H9 (cell line): ENCODE measurements at regions not wholly inside any gene's neighbourhood (a gene's known extent, or its start where the extent isn't known, plus 50 kb on each side); places are given as distances from the start of the nearest gene placed in this dataset.

Source experiments
- DNase-seq: peaks from one replicate; pipeline ENCODE4 v3.0.0-alpha.2; 2017
- H2AFZ ChIP-seq: one replicate; pipeline ENCODE4 v1.6.1; 2013; ENCODE audit warnings: mild to moderate bottlenecking, low read length, control low read depth, moderate library complexity
- H2AK5ac ChIP-seq: 2 replicates; pipeline ENCODE4 v1.6.1; 2013; ENCODE audit warnings: low read length, control low read depth, mixed read lengths; ENCODE audit not compliant: insufficient read length
- H2BK120ac ChIP-seq: one replicate; pipeline ENCODE4 v1.6.1; 2013; ENCODE audit warnings: low read depth, mild to moderate bottlenecking, low read length, control low read depth, inconsistent platforms; ENCODE audit not compliant: poor library complexity, severe bottlenecking
- H2BK12ac ChIP-seq: 2 replicates; pipeline ENCODE4 v1.6.1; 2013; ENCODE audit warnings: low read length, control low read depth, mixed read lengths, low read depth; ENCODE audit not compliant: insufficient read length
- H2BK15ac ChIP-seq: 2 replicates; pipeline ENCODE4 v1.6.1; 2013; ENCODE audit warnings: low read depth, low read length, control low read depth
- H2BK20ac ChIP-seq: one replicate; pipeline ENCODE4 v1.6.1; 2013; ENCODE audit warnings: low read depth, mild to moderate bottlenecking, low read length, control low read depth, inconsistent platforms; ENCODE audit not compliant: poor library complexity, severe bottlenecking
- H2BK5ac ChIP-seq: 2 replicates; pipeline ENCODE4 v1.6.1; 2013; ENCODE audit warnings: low read length, control low read depth, mixed read lengths; ENCODE audit not compliant: insufficient read length
- H3K14ac ChIP-seq: 2 replicates; pipeline ENCODE4 v1.6.1; 2013; ENCODE audit warnings: low read length, control low read depth; ENCODE audit not compliant: insufficient read depth
- H3K18ac ChIP-seq: 2 replicates; pipeline ENCODE4 v1.6.1; 2013; ENCODE audit warnings: low read depth, mild to moderate bottlenecking, mixed read lengths, low read length, control low read depth; ENCODE audit not compliant: insufficient read length
- H3K23ac ChIP-seq: 2 replicates; pipeline ENCODE4 v1.6.1; 2013; ENCODE audit warnings: low read length, control low read depth, mixed read lengths, low read depth; ENCODE audit not compliant: insufficient read length
- H3K23me2 ChIP-seq: 2 replicates; pipeline ENCODE4 v1.6.1; 2013; ENCODE audit warnings: low read depth, mild to moderate bottlenecking, mixed read lengths, low read length, control low read depth; ENCODE audit not compliant: insufficient read length, poor library complexity, severe bottlenecking
- H3K27ac ChIP-seq: 2 replicates; pipeline ENCODE4 v1.5.1; 2013; ENCODE audit warnings: low read length, control low read depth, mixed read lengths, low read depth; ENCODE audit not compliant: insufficient read length
- H3K27me3 ChIP-seq: 2 replicates; pipeline ENCODE4 v1.6.1; 2013; ENCODE audit warnings: low read length, control low read depth, inconsistent platforms; ENCODE audit not compliant: insufficient read depth
- H3K4ac ChIP-seq: 2 replicates; pipeline ENCODE4 v1.6.1; 2013; ENCODE audit warnings: low read depth, mild to moderate bottlenecking, control low read depth, inconsistent platforms, low read length, moderate library complexity
- H3K4me1 ChIP-seq: 2 replicates; pipeline ENCODE4 v1.6.1; 2013; ENCODE audit warnings: low read length, control low read depth, inconsistent platforms; ENCODE audit not compliant: insufficient read depth
- H3K4me2 ChIP-seq: 2 replicates; pipeline ENCODE4 v1.6.1; 2013; ENCODE audit warnings: low read length, control low read depth, mixed read lengths; ENCODE audit not compliant: insufficient read length, insufficient read depth
- H3K56ac ChIP-seq: 2 replicates; pipeline ENCODE4 v1.6.1; 2013; ENCODE audit warnings: low read depth, mild to moderate bottlenecking, mixed read lengths, low read length, control low read depth; ENCODE audit not compliant: insufficient read length
- H3K79me1 ChIP-seq: 2 replicates; pipeline ENCODE4 v1.6.1; 2013; ENCODE audit warnings: low read depth, mild to moderate bottlenecking, moderate library complexity, low read length, control low read depth, inconsistent platforms; ENCODE audit not compliant: insufficient read depth, poor library complexity, severe bottlenecking
- H3K79me2 ChIP-seq: 2 replicates; pipeline ENCODE4 v1.6.1; 2013; ENCODE audit warnings: low read length, control low read depth, inconsistent platforms; ENCODE audit not compliant: insufficient read depth
- H3K9ac ChIP-seq: 2 replicates; pipeline ENCODE4 v1.6.1; 2013; ENCODE audit warnings: low read length, control low read depth, mixed read lengths; ENCODE audit not compliant: insufficient read length; ENCODE audit errors: extremely low read depth
- H3K9me3 ChIP-seq: one replicate; pipeline ENCODE4 v1.6.1; 2013; ENCODE audit warnings: low read depth, low read length, inconsistent platforms; ENCODE audit not compliant: control insufficient read depth
- H3T11ph ChIP-seq: one replicate; pipeline ENCODE4 v1.6.1; 2013; ENCODE audit warnings: mild to moderate bottlenecking, low read length, control low read depth, inconsistent platforms
- H4K20me1 ChIP-seq: one replicate; pipeline ENCODE4 v1.6.1; 2013; ENCODE audit not compliant: control insufficient read depth, insufficient read length, insufficient read depth
- H4K5ac ChIP-seq: 2 replicates; pipeline ENCODE4 v1.6.1; 2013; ENCODE audit warnings: low read depth, mild to moderate bottlenecking, mixed read lengths, low read length, control low read depth; ENCODE audit not compliant: insufficient read length
- H4K8ac ChIP-seq: replicated peaks from 2 replicates; pipeline ENCODE4 v1.6.1; 2013; ENCODE audit warnings: low read length, control low read depth, mixed read lengths, low read depth; ENCODE audit not compliant: insufficient read length
- H4K91ac ChIP-seq: 2 replicates; pipeline ENCODE4 v1.6.1; 2013; ENCODE audit warnings: low read depth, mild to moderate bottlenecking, moderate library complexity, mixed read lengths, low read length, control low read depth; ENCODE audit not compliant: insufficient read length
- H3K27ac Mint-ChIP-seq, 3 experiments: 2 replicates in 2 of 3; 3 replicates in 1 of 3; pipeline ENCODE4 v1.8.0; 2020 to 2021; ENCODE audit warnings: mixed read lengths in 3 of 3, mild to moderate bottlenecking in 1 of 3, moderate library complexity in 1 of 3
- H3K27me3 Mint-ChIP-seq: 2 replicates; pipeline ENCODE4 v1.8.0; 2021; ENCODE audit warnings: low read depth, mild to moderate bottlenecking, moderate library complexity, mixed read lengths
- H3K36me3 Mint-ChIP-seq, 3 experiments: 2 replicates in 2 of 3; 3 replicates in 1 of 3; pipeline ENCODE4 v1.8.0; 2020 to 2021; ENCODE audit warnings: low read depth in 3 of 3, mixed read lengths in 3 of 3; ENCODE audit not compliant: insufficient read depth in 1 of 3
- H3K4me1 Mint-ChIP-seq, 2 experiments: 2 replicates each; pipeline ENCODE4 v1.8.0; 2020; ENCODE audit warnings: mixed read lengths in 2 of 2
- H3K4me3 Mint-ChIP-seq, 2 experiments: 2 replicates in 1 of 2; 3 replicates in 1 of 2; pipeline ENCODE4 v1.8.0; 2020 to 2021; ENCODE audit warnings: mild to moderate bottlenecking in 2 of 2, mixed read lengths in 2 of 2, moderate library complexity in 1 of 2
- H3K9me3 Mint-ChIP-seq, 2 experiments: 2 replicates in 1 of 2; 3 replicates in 1 of 2; pipeline ENCODE4 v1.8.0; 2020; ENCODE audit warnings: mild to moderate bottlenecking in 2 of 2, mixed read lengths in 2 of 2, moderate library complexity in 1 of 2
- WGBS: extraction: QIAGEN DNeasy Blood & Tissue Kit; methylation state at CpG from one replicate; pipeline ENCODE4 v1.1.7; 2013; ENCODE audit warnings: missing lambda C conversion rate, low lambda C conversion rate, mixed read lengths; ENCODE audit not compliant: insufficient read length; ENCODE audit errors: extremely low coverage; 5-methylcytosine and 5-hydroxymethylcytosine counted together
- TF ChIP-seq, protein P1 (sequence below): fragments of 200-600 bp; sonication (generic); conservative IDR thresholded peaks from 3 replicates; pipeline ENCODE4 v1.8.0; 2021; ENCODE audit warnings: antibody characterized with exemption, mild to moderate bottlenecking

DNA sequence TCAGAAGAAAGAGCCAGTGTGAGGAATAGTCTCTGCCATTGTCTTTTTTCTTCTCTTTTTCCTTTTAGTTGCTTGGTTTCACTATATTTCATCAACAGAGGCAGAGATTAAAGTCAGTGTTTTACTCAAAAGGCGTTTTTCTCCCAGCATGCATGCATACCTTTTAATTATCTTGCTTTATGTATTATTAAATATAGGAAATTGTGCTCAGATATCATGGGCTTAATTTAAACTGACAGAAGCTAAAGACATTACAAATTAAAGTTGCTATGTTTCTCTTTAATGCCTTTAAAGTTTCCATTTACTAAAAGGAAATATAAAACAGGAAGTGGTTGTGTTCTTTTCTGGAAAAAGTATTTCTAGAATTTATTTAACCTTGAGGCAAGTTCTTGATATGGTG is 223.3 kb upstream of the ATP5MC3 start:
- Histone ChIP-seq H4K20me1 (no peaks in the 10 kb centered on the region), H3K23me2 (no peaks in the 10 kb centered on the region), H3K79me1 (no peaks in the 10 kb centered on the region), H2AFZ (no peak overlapping the region), H3T11ph (no peak overlapping the region), H3K27me3 (no peaks in the 10 kb centered on the region), H3K18ac (no peak overlapping the region), H3K9me3 (no peaks in the 10 kb centered on the region), H3K27ac (no peak overlapping the region), H3K56ac (no peak overlapping the region), H3K79me2 (no peaks in the 10 kb centered on the region), H2BK5ac (no peak overlapping the region), H2BK120ac (no peak overlapping the region), H3K14ac (no peak overlapping the region), H3K4me1 (no peaks in the 10 kb centered on the region), H4K8ac (no peak overlapping the region), H3K4ac (no peak overlapping the region), H2AK5ac (no peak overlapping the region), H4K91ac (no peak overlapping the region), H3K9ac (no peak overlapping the region), H3K4me2 (no peak overlapping the region), H2BK12ac (no peak overlapping the region), H2BK20ac (no peak overlapping the region), H4K5ac (no peak overlapping the region), H2BK15ac (no peak overlapping the region), H3K23ac (no peak overlapping the region)
- Mint-ChIP-seq H3K9me3 (no peaks in the 10 kb centered on the region), H3K27me3 (0 out of 2 replicates have a peak, but pooled peaks cover 1% of the 10 kb centered on the region), H3K4me3 (no peak overlapping the region), H3K27ac (no peak overlapping the region), H3K4me1 (no peaks in the 10 kb centered on the region), H3K36me3 (no peaks in the 10 kb centered on the region)
- WGBS, result no CpG with 5 or more reads among the region's 1 CpG
- TF ChIP-seq, protein P1, sequence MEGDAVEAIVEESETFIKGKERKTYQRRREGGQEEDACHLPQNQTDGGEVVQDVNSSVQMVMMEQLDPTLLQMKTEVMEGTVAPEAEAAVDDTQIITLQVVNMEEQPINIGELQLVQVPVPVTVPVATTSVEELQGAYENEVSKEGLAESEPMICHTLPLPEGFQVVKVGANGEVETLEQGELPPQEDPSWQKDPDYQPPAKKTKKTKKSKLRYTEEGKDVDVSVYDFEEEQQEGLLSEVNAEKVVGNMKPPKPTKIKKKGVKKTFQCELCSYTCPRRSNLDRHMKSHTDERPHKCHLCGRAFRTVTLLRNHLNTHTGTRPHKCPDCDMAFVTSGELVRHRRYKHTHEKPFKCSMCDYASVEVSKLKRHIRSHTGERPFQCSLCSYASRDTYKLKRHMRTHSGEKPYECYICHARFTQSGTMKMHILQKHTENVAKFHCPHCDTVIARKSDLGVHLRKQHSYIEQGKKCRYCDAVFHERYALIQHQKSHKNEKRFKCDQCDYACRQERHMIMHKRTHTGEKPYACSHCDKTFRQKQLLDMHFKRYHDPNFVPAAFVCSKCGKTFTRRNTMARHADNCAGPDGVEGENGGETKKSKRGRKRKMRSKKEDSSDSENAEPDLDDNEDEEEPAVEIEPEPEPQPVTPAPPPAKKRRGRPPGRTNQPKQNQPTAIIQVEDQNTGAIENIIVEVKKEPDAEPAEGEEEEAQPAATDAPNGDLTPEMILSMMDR, result no peak
- no peak for DNase-seq
